GF-D8 (cell line): ENCODE measurements at regions not wholly inside any gene's neighbourhood (a gene's known extent, or its start where the extent isn't known, plus 50 kb on each side); places are given as distances from the start of the nearest gene placed in this dataset.

ENCODE experiments used
- DNase-seq: peaks from one replicate; lab custom pipeline; 2025; lab: John Stamatoyannopoulos, UW

GRCh38 chr9:82153032-82153431, 164.5 kb downstream of the SPATA31D1 start:
- DNase-seq = no peak

GRCh38 chr9:82154573-82154972, 166.0 kb downstream of the SPATA31D1 start:
- no peak for DNase-seq

GRCh38 chr9:82161876-82162275, 173.3 kb downstream of the SPATA31D1 start:
- no peak for DNase-seq

DNA sequence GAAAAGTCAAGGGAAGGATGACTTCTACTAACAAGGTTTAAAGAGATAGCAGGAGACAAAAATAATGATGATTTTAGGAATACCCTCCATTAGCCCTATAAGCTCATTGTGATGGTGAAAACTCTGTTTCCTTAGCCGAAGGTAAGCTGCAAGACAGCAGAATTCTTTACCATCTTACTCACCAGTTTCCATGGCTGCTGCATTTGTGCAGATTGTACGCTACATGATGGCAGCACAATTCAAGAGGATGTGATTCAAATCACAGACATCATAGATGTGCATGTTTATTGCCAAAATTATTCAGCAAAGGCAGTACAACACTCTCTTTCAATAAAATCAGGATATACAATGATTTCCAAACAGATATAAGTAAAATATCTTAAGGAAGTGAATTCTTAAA, 175.6 kb downstream of the SPATA31D1 start:
- no peak for DNase-seq

- no peak for DNase-seq
These were observed 178.7 kb downstream of the SPATA31D1 start for GRCh38 chr9:82167296-82167695.

GRCh38 chr9:82168585-82168984, 180.0 kb downstream of the SPATA31D1 start:
- no peak for DNase-seq

- no peak for DNase-seq
These were observed 182.3 kb downstream of the SPATA31D1 start for GRCh38 chr9:82170866-82171265.

- DNase-seq = no peak
These were observed 182.7 kb downstream of the SPATA31D1 start for GRCh38 chr9:82171271-82171670.

DNA sequence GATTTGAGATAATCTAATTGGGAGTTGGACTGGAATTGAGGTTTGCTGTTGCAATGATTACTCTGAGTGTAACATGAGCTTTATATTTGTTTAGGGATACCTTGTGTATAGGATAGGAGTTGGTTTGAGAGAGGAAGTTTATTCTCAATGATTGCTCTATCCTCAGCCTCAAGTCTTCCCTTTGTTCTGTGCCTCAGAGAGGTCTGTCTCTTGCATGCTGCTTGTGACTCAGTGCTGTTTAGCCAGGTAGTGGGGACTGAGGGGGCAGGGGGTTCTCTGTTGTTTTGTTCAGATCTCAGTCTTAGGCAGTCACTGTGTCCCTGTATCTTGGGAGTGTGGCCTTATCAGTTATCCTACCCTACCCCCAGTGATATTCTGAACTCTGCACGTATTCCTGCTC, 192.1 kb downstream of the SPATA31D1 start:
- no peak for DNase-seq

DNA sequence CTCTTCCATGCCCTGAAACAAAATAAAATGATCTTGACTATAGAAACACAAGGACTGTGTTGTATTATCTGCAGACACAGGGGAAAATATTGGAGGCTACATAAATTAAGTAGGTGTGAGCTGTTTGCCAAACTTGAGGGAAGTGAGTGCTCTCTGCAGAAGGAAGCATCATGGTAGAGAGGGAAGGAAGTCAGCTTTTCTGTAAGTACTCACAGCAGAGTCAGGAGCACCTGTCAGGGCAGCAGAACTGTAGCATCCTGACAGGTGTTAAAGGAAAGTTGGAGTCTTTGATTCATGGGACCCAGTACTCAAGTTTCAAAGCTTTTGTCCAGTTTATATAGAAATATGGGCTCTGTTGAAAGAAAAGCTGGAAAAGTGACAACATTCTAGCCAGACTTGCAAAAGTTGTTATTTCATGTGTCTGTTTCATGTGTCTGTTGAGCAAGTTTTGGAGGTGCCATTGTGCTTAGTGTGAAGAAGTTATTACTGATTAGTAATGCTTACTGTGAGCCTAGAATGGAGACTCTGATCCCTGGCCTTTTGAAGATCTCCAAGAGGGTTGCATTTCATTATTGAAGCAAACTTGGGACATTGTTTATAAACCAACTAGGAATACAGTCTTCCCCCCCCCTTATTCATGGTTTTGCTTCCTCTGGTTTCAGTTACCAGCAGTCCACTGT, 194.7 kb downstream of the SPATA31D1 start:
- DNase-seq = no peak

DNA sequence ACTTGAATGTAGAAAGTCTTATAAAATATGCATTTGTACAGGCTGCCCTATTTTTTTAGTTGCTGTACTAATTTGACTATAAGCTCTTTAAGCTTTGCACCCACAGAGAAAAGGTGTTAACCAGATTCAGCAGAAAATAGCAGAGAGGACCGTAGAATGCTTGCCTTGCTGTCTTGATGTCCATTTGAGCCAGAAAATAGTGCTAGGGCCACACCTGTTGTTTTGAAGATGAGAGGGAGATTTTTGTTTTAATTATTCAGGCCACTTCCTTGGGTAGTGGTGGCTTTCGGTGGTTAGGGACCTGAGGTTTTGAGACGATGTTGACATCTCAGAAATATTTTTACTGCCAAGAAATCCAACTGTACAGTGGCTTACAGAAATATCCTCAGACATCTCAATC, 196.0 kb downstream of the SPATA31D1 start:
- DNase-seq = no peak

- DNase-seq = no peak
These were observed 200.2 kb downstream of the SPATA31D1 start for GRCh38 chr9:82188817-82189216.

DNA sequence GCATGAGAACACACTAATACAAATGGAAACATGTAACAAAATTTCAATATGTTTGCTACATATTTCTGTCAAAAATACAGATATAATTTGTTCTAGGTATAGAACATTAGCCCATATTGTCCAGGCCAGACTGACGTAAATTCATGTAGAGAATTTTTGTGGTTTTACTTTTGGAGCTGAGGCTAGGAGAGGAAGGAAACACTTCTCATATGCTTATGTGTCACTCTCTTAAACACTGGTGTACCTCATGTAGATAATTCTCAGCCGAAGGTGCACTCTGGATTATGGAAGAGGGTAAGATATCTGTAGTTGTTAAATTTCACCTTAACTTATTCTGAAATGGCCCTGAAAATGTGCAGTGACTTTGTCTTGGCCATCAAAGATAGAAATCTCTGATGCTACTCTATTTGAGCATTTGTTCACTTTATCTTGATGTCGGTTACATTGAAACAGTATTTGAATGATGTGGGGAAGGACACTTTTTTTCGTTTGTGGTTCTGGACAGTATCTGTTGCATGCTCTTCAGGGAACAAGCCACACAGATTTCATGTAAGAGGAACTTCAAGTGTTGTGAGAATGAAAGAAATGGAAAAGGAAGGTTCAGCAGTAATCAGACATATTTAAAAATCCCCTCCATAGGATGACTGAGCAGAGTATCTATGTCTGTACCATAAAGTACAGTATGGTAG, 202.7 kb downstream of the SPATA31D1 start:
- DNase-seq = no peak

- DNase-seq = no peak
These were observed 203.6 kb downstream of the SPATA31D1 start for GRCh38 chr9:82192211-82192610.

DNA sequence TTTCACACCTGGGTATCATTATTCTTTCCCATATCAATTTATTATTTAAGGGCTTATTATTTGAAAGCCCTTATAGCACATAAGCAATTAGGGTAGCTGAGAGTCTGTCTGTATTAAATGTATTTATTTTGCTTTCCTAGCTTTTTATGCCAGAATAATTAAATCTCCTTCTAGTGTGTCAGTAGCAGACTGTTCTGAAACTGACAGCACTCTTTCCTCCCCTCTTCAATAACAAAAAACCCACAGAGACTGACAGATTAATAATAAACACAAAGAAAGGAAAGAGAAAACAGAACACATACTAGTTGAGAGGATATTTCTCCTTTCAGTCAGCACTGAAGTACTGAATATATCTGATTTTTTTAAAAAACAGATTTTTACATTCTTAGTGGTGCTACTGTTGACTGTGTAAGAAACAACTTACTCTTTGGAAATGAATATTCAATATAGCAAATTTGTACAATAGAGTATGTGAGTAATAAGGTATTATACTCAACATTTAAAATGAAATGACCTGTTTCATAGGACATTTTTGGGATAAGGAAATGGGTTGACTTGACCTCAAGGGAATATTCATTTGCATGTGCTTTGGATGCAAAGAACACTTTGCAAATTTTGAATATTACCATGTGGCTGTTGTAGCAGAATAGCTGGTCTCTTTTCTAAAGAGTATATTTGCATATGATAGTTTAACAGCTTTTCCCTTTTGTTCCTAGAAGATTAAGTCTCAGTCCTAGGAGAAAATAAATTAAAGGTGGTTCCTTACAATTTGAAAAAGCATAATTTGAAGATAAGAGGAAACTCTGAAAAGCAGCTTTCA, 208.3 kb downstream of the SPATA31D1 start:
- DNase-seq = no peak

GRCh38 chr9:82201196-82201595, 212.6 kb downstream of the SPATA31D1 start:
- no peak for DNase-seq

GRCh38 chr9:82202808-82203207, 214.2 kb downstream of the SPATA31D1 start:
- DNase-seq = no peak

GRCh38 chr9:82206490-82206889, 217.9 kb downstream of the SPATA31D1 start:
- no peak for DNase-seq

- no peak for DNase-seq
These were observed 218.4 kb downstream of the SPATA31D1 start for GRCh38 chr9:82206946-82207345.

DNA sequence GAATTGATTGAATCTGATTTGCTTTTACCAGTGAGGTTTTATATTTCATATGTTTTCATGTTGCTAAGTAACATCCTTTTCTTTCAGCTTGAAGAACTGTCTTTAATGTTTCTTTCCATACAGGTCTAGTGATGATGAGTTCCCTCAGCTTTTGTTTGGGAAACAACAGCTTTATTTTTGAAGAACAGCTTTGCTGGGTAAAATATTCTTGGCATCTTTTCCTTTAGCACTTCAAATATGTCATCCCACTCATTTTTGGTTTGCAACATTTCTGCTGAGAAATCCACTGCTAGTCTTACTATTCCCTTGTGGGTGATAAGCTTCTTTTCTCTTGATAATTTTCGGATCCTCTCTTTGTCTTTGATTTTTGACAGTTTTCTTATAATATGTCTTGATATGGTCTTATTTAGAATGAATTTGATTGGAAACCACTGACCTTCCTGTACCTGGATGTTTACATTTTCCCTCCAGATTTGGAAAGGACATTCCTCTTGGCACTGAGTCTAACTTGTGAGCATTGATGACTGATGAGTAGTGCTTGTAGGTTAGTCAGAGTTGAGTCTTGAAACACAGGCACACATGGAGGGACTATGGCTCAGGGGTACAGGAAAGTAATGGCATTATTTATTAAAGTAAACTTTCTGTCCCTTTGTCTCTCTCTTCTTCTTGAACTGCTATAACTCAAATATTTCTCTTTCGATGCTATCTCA, 220.3 kb downstream of the SPATA31D1 start:
- DNase-seq = no peak

GRCh38 chr9:82209797-82210470, 221.4 kb downstream of the SPATA31D1 start:
- DNase-seq = no peak

- DNase-seq = no peak
These were observed 224.3 kb downstream of the SPATA31D1 start for GRCh38 chr9:82212885-82213284.
